ENCODE measurements at regions not wholly inside any gene's neighbourhood (a gene's known extent, or its start where the extent isn't known, plus 50 kb on each side); places are given as distances from the start of the nearest gene placed in this dataset.

DNA sequence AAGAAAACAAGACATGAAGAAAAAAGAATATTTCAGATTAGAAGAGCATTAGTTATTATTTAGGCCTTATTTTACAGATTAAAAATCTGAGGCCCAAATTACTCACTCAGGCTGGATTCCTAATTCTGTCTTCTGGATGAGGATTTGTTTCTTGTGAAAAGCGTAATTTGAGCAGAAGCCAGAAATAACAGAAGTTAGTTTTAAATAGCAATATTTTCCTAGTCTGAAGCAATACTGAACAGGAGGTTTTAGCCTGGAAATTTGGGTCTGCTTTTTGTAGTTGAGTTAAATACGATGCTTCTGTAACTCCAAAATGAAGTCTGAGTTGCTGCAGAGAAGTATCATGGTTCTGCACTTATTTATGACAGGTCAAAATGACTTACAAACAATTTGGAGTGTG is 124.9 kb downstream of the RTL3 start:
- FAIRE-seq = no peak
- no peak for TF ChIP-seq POLR2A (IDR thresholded peaks at IDR 0.05; ENCODE audit: low read depth, low read length)
- TF ChIP-seq POLR2AphosphoS5 (IDR thresholded peaks at IDR 0.05; ENCODE audit: low read depth, low read length) = no peak
- TF ChIP-seq TAF1 (IDR thresholded peaks at IDR 0.05; ENCODE audit: borderline replicate concordance, low read depth, low read length) = no peak
- DNase-seq (ENCODE audit: insufficient read length) = no peak

GRCh38 chrX:78532363-78532762 is 126.8 kb downstream of the RTL3 start:
- DNase-seq (ENCODE audit: insufficient read length) (no peak), FAIRE-seq (no peak)
- no peak for TF ChIP-seq TAF1 (IDR thresholded peaks at IDR 0.05; ENCODE audit: borderline replicate concordance, low read depth, low read length)
- TF ChIP-seq POLR2AphosphoS5 (IDR thresholded peaks at IDR 0.05; ENCODE audit: low read depth, low read length) = no peak
- no peak for TF ChIP-seq POLR2A (IDR thresholded peaks at IDR 0.05; ENCODE audit: low read depth, low read length)

DNA sequence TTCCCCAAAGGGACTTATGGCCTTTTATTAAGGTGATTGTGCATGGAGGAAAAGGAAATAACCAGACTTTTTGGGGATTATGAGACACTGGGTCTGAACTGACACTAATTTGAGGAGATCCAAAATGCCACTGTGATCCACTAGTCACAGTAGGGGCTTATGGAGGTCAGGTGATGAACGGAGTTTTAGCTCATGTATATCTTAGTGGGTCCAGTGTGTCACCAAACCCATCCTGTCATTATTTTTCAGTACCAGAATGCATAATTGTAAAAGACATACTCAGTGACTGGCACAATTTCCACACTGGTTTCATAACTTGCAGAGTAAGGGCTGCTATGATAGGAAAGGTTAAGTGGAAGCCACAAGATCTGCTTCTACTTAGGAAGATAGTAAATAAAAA is 131.3 kb downstream of the RTL3 start:
- TF ChIP-seq TAF1 (IDR thresholded peaks at IDR 0.05; ENCODE audit: borderline replicate concordance, low read depth, low read length) (no peak), POLR2AphosphoS5 (IDR thresholded peaks at IDR 0.05; ENCODE audit: low read depth, low read length) (no peak), POLR2A (IDR thresholded peaks at IDR 0.05; ENCODE audit: low read depth, low read length) (no peak)
- DNase-seq (ENCODE audit: insufficient read length) (no peak), FAIRE-seq (no peak)

- TF ChIP-seq POLR2A (IDR thresholded peaks at IDR 0.05; ENCODE audit: low read depth, low read length) (no peak), TAF1 (IDR thresholded peaks at IDR 0.05; ENCODE audit: borderline replicate concordance, low read depth, low read length) (no peak), POLR2AphosphoS5 (IDR thresholded peaks at IDR 0.05; ENCODE audit: low read depth, low read length) (no peak)
- DNase-seq (ENCODE audit: insufficient read length) (no peak), FAIRE-seq (peak; percentile 44)
These were observed 131.9 kb downstream of the RTL3 start for GRCh38 chrX:78527263-78527662.

DNA sequence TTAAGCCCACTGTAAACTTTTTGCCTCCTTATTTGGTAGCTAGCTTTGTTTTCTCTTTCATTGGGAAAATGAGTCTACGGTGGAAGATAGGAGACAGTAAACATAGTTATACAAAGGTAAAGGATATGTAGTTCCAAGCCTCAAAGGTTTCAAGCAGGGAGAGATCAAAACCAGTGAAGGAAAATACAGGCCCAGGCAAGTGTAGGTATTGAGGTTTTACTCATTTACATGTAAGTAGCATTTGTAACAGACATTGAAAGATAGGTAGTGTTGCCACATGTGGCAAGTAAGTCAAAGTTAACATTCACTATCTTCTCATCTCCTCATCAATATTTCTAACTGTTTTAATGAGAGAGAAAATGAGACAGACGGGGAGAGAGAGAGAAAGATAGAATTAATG is 136.5 kb downstream of the RTL3 start:
- TF ChIP-seq POLR2AphosphoS5 (IDR thresholded peaks at IDR 0.05; ENCODE audit: low read depth, low read length) = no peak
- DNase-seq (ENCODE audit: insufficient read length) = no peak
- peak; percentile 57 for FAIRE-seq

DNA sequence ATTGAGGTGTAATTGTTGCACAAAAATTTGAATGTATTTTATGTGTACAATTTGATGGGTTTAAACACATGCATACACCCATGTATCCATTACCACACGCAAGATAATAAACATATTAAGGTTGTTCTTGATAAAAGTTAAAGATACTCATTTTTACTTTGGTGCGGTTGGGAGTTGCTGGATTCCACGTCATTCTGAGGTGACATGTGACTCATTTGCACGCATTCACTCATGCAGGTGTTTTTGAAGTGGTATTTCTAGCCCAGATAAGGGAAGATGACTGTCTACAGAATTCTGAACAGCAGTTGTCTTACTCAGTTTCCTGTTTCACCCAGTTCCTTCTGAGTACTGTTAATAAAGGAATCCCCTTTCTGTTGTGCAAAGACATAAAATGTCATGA is 142.0 kb downstream of the RTL3 start:
- TF ChIP-seq POLR2A (IDR thresholded peaks at IDR 0.05; ENCODE audit: low read depth, low read length) (no peak), TAF1 (IDR thresholded peaks at IDR 0.05; ENCODE audit: borderline replicate concordance, low read depth, low read length) (no peak), POLR2AphosphoS5 (IDR thresholded peaks at IDR 0.05; ENCODE audit: low read depth, low read length) (no peak)
- FAIRE-seq (peak; percentile 80), DNase-seq (ENCODE audit: insufficient read length) (no peak)

GRCh38 chrX:78514852-78515251 is 144.3 kb downstream of the RTL3 start:
- peak; percentile 51 for FAIRE-seq
- no peak for TF ChIP-seq POLR2A (IDR thresholded peaks at IDR 0.05; ENCODE audit: low read depth, low read length)
- TF ChIP-seq POLR2AphosphoS5 (IDR thresholded peaks at IDR 0.05; ENCODE audit: low read depth, low read length) = no peak
- no peak for TF ChIP-seq TAF1 (IDR thresholded peaks at IDR 0.05; ENCODE audit: borderline replicate concordance, low read depth, low read length)
- DNase-seq (ENCODE audit: insufficient read length) = no peak

DNA sequence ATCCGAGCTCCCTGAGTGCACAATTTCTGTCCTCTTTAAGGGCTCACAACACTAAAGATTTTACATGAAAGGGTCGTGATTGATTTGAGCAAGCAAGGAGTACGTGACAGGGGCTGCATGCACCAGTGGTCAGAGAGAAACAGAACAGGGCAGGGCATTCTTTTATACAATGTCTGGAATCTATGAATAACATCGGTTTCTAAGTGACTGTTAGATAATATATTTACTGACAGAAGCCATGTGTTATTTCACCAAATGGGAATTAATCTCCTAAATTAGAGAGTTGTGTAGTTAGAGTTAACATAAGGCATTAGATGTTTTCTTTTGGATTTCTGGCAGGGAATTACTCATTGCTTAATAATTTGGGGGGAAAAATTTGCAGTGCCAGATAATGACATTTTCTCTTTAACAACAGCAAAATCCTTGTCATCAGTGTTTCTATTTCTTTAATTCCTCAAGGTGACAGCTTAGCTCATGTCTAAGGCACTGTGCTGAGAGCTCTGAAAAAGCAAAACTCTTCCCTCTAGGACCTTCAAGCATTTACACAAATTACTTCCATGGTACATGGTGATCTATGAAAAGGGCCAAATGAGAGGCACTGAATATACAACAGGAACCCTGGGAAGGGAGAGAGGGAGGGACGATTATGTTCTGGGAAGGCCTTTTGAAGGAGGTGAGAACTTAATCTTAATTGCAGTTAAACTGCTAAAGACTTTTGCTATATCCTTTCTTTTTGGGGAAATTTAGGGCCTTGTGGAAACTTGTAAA is 145.0 kb downstream of the RTL3 start:
- FAIRE-seq (peak; percentile 56), DNase-seq (ENCODE audit: insufficient read length) (no peak)
- TF ChIP-seq POLR2AphosphoS5 (IDR thresholded peaks at IDR 0.05; ENCODE audit: low read depth, low read length) (no peak), TAF1 (IDR thresholded peaks at IDR 0.05; ENCODE audit: borderline replicate concordance, low read depth, low read length) (no peak), POLR2A (IDR thresholded peaks at IDR 0.05; ENCODE audit: low read depth, low read length) (no peak)

GRCh38 chrX:78506248-78506647 is 152.9 kb downstream of the RTL3 start:
- TF ChIP-seq POLR2AphosphoS5 (IDR thresholded peaks at IDR 0.05; ENCODE audit: low read depth, low read length) (no peak), POLR2A (IDR thresholded peaks at IDR 0.05; ENCODE audit: low read depth, low read length) (no peak), TAF1 (IDR thresholded peaks at IDR 0.05; ENCODE audit: borderline replicate concordance, low read depth, low read length) (no peak)
- FAIRE-seq (peak; percentile 50), DNase-seq (ENCODE audit: insufficient read length) (no peak)

DNA sequence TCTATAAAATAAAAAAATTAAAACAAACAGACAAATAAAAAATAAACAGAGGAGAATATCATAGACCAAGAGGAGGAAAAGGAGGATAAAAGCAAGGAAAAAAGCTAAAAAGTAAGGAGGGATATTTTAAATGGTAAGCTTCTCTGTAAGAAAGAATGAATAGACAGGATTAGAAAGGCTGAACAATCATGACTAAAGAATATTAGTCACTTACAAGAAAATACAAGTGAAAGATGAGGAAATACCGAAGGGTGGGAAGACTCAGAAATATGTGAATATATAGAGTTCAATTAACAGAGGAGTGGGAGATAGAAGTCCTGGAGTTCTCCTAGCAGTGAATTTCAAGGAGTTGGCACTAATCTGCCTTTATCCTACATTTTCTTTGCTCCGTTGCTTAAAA is 162.6 kb downstream of the RTL3 start:
- no peak for TF ChIP-seq TAF1 (IDR thresholded peaks at IDR 0.05; ENCODE audit: borderline replicate concordance, low read depth, low read length)
- TF ChIP-seq POLR2A (IDR thresholded peaks at IDR 0.05; ENCODE audit: low read depth, low read length) = no peak
- FAIRE-seq (no peak), DNase-seq (ENCODE audit: insufficient read length) (no peak)

DNA sequence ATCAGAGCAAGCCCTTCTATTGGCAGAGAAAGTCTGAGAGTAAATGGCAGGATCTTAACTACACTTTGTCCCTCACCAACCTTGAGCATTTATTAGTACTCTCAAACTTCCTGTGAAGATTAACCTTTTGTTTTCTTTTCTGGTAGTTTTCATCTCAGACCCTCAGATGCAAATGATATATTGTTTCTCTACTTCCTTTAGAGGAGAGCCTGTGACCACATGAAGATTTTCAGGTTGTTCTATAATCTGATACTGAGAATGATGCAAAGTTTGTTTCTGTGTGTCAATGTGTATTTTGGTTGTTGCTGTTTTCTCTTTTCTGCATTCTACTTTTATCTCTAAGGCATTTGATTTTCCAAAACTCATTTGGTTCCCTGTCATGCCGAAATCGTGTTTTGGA is 165.8 kb upstream of the CYSLTR1 start:
- no peak for TF ChIP-seq POLR2AphosphoS5 (IDR thresholded peaks at IDR 0.05; ENCODE audit: low read depth, low read length)
- TF ChIP-seq TAF1 (IDR thresholded peaks at IDR 0.05; ENCODE audit: borderline replicate concordance, low read depth, low read length) = no peak
- DNase-seq (ENCODE audit: insufficient read length) (no peak), FAIRE-seq (no peak)

- FAIRE-seq = no peak
- TF ChIP-seq POLR2A (IDR thresholded peaks at IDR 0.05; ENCODE audit: low read depth, low read length) = no peak
- no peak for TF ChIP-seq POLR2AphosphoS5 (IDR thresholded peaks at IDR 0.05; ENCODE audit: low read depth, low read length)
- TF ChIP-seq TAF1 (IDR thresholded peaks at IDR 0.05; ENCODE audit: borderline replicate concordance, low read depth, low read length) = no peak
These were observed 149.3 kb upstream of the CYSLTR1 start for GRCh38 chrX:78476701-78477100.

DNA sequence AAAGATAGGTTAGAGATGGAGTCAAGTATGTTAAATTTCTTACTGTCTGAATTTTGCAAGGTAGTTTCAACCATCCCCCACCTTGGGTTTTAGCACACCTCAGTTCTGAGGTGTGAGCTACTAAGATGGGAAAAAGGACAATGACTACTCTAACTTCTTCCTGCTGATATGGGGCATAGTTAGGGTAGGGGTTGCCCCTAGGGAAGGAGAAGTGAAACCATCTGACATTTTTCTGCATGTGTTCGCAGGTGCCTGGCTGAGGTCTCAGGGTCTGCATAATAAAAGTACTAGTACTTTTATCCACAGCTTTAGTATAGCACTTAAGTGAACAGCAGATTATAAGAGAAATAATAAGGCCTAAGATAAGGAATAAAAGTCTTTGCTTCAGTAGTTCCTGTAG is 129.5 kb upstream of the CYSLTR1 start:
- no peak for FAIRE-seq
- TF ChIP-seq TAF1 (IDR thresholded peaks at IDR 0.05; ENCODE audit: borderline replicate concordance, low read depth, low read length) = no peak
- no peak for TF ChIP-seq POLR2A (IDR thresholded peaks at IDR 0.05; ENCODE audit: low read depth, low read length)
- TF ChIP-seq POLR2AphosphoS5 (IDR thresholded peaks at IDR 0.05; ENCODE audit: low read depth, low read length) = no peak
- no peak for DNase-seq (ENCODE audit: insufficient read length)

More at GRCh38 chrX:78476701-78477100, 149.3 kb upstream of the CYSLTR1 start:
- no peak for DNase-seq (ENCODE audit: insufficient read length)
